SK-N-SH (cell line): ENCODE measurements at regions not wholly inside any gene's neighbourhood (a gene's known extent, or its start where the extent isn't known, plus 50 kb on each side); places are given as distances from the start of the nearest gene placed in this dataset.

Source experiments
- CTCF ChIA-PET: fragments of 300-600, 350-600 bp; formaldehyde crosslinking; extraction: SDS; loops from one replicate; lab custom pipeline; 2021; lab: Yijun Ruan, JAX
- POLR2A ChIA-PET: fragments of 350-600 bp; sonication (Branson Sonifier 250); formaldehyde crosslinking; extraction: SDS; loops from one replicate; lab custom pipeline; 2020; ENCODE audit warnings: antibody characterized with exemption, inconsistent platforms; lab: Yijun Ruan, JAX
- DNase-seq: peaks from one replicate; pipeline ENCODE4 v3.0.0; 2012
- H2AFZ ChIP-seq: fragments of 200-600 bp; sonication (generic); 2 replicates; pipeline ENCODE4 v1.8.1; 2016; ENCODE audit warnings: antibody characterized with exemption, mild to moderate bottlenecking, low read depth
- H3F3A ChIP-seq: fragments of 200-600 bp; sonication (generic); replicated peaks from 2 replicates; pipeline ENCODE3; 2016; ENCODE audit warnings: antibody characterized with exemption, mild to moderate bottlenecking; ENCODE audit not compliant: insufficient read depth
- H3K27ac ChIP-seq, 2 experiments: fragments of 200-500 bp in 1 of 2; fragments of 200-600 bp in 1 of 2; sonication (Bioruptor generic) in 1 of 2; sonication (generic), shearing (Covaris generic) in 1 of 2; 2 replicates each; pipeline versions ENCODE4 v1.5.1 to v1.6.1; 2014 to 2016; ENCODE audit warnings: low read depth in 2 of 2, inconsistent platforms in 1 of 2, low read length in 1 of 2, mild to moderate bottlenecking in 1 of 2, mixed read lengths in 1 of 2
- H3K27me3 ChIP-seq: fragments of 200-600 bp; sonication (generic), shearing (Covaris generic); 2 replicates; pipeline ENCODE4 v1.6.1; 2016; ENCODE audit warnings: mixed run types; ENCODE audit not compliant: insufficient read depth
- H3K36me3 ChIP-seq, 2 experiments: fragments of 200-500 bp in 1 of 2; fragments of 200-600 bp in 1 of 2; sonication (Bioruptor generic) in 1 of 2; sonication (generic) in 1 of 2; replicated peaks in 1 of 2; 2 replicates each; pipeline versions ENCODE3 to v1.5.1; 2014 to 2016; ENCODE audit warnings: low read length in 1 of 2, mild to moderate bottlenecking in 1 of 2; ENCODE audit not compliant: insufficient read depth in 2 of 2, control insufficient read depth in 1 of 2
- H3K4me1 ChIP-seq, 2 experiments: fragments of 200-500 bp in 1 of 2; fragments of 200-600 bp in 1 of 2; sonication (Bioruptor generic) in 1 of 2; sonication (generic), shearing (Covaris generic) in 1 of 2; 2 replicates each; pipeline versions ENCODE4 v1.5.1 to v1.6.1; 2014 to 2016; ENCODE audit warnings: low read depth in 1 of 2, low read length in 1 of 2, mixed run types in 1 of 2; ENCODE audit not compliant: insufficient read depth in 2 of 2, control insufficient read depth in 1 of 2
- H3K4me2 ChIP-seq: fragments of 200-600 bp; sonication (generic), shearing (Covaris generic); 2 replicates; pipeline ENCODE4 v1.6.1; 2017; ENCODE audit warnings: mixed run types
- H3K4me3 ChIP-seq, 2 experiments: fragments of 200-500 bp in 1 of 2; fragments of 200-600 bp in 1 of 2; sonication (Bioruptor generic) in 1 of 2; sonication (generic), shearing (Covaris generic) in 1 of 2; 2 replicates each; pipeline versions ENCODE4 v1.5.1 to v1.8.1; 2014 to 2016; ENCODE audit warnings: low read depth in 2 of 2, inconsistent platforms in 1 of 2, low read length in 1 of 2, mild to moderate bottlenecking in 1 of 2, mixed read lengths in 1 of 2, moderate library complexity in 1 of 2
- H3K79me2 ChIP-seq: fragments of 200-600 bp; sonication (generic); 2 replicates; pipeline ENCODE4 v1.8.1; 2017; ENCODE audit warnings: mild to moderate bottlenecking; ENCODE audit not compliant: insufficient read depth
- H3K9ac ChIP-seq: fragments of 200-600 bp; sonication (generic); 2 replicates; pipeline ENCODE4 v1.6.1; 2017; ENCODE audit warnings: mixed run types
- H3K9me2 ChIP-seq: fragments of 200-600 bp; sonication (generic); 2 replicates; pipeline ENCODE4 v1.6.1; 2017; ENCODE audit warnings: mixed run types
- H3K9me3 ChIP-seq: fragments of 200-600 bp; sonication (generic); 2 replicates; pipeline ENCODE4 v1.6.1; 2017; ENCODE audit warnings: mixed run types, mild to moderate bottlenecking, moderate library complexity
- H4K20me1 ChIP-seq: fragments of 200-600 bp; sonication (generic); 2 replicates; pipeline ENCODE4 v1.6.1; 2017; ENCODE audit warnings: mild to moderate bottlenecking, mixed run types; ENCODE audit not compliant: insufficient read depth
- EP300 ChIP-seq, 2 experiments: IDR thresholded peaks; 2 replicates each; pipeline versions ENCODE4 v1.4.0 to v1.6.1; 2012; ENCODE audit warnings: borderline replicate concordance in 1 of 2, low read depth in 1 of 2, low read length in 1 of 2
- FOSL2 ChIP-seq: IDR thresholded peaks from 2 replicates; pipeline ENCODE4 v1.4.0; 2012; ENCODE audit warnings: low read depth, mild to moderate bottlenecking, moderate library complexity, borderline replicate concordance
- GABPA ChIP-seq: IDR thresholded peaks from 2 replicates; pipeline ENCODE4 v1.4.0; 2012; ENCODE audit warnings: low read depth, mild to moderate bottlenecking
- JUND ChIP-seq: IDR thresholded peaks from 2 replicates; pipeline ENCODE4 v1.4.0; 2012
- MAX ChIP-seq: IDR thresholded peaks from 2 replicates; pipeline ENCODE4 v1.4.0; 2012; ENCODE audit warnings: low read depth
- MXI1 ChIP-seq: IDR thresholded peaks from 2 replicates; pipeline ENCODE4 v1.6.1; 2012; ENCODE audit warnings: mild to moderate bottlenecking, low read depth, low read length, improper control_type of control experiment
- NFIC ChIP-seq: IDR thresholded peaks from 2 replicates; pipeline ENCODE4 v1.4.0; 2012; ENCODE audit warnings: borderline replicate concordance
- POLR2AphosphoS5 ChIP-seq: IDR thresholded peaks from 2 replicates; pipeline ENCODE4 v1.6.1; 2012; ENCODE audit warnings: low read depth, low read length
- RAD21 ChIP-seq: IDR thresholded peaks from 2 replicates; pipeline ENCODE4 v1.6.1; 2012; ENCODE audit warnings: mild to moderate bottlenecking, low read length
- REST ChIP-seq: IDR thresholded peaks from 2 replicates; pipeline ENCODE4 v1.6.1; 2012; ENCODE audit warnings: mild to moderate bottlenecking, low read depth, low read length, moderate library complexity
- RFX5 ChIP-seq: IDR thresholded peaks from 2 replicates; pipeline ENCODE4 v1.6.1; 2012; ENCODE audit warnings: mild to moderate bottlenecking, improper control_type of control experiment, low read length
- RXRA ChIP-seq: IDR thresholded peaks from 2 replicates; pipeline ENCODE4 v1.4.0; 2012; ENCODE audit warnings: low read depth, mild to moderate bottlenecking, borderline replicate concordance
- SIN3A ChIP-seq: IDR thresholded peaks from 2 replicates; pipeline ENCODE4 v1.6.1; 2012; ENCODE audit warnings: low read depth, mild to moderate bottlenecking, low read length, moderate library complexity, borderline replicate concordance
- TCF12 ChIP-seq: IDR thresholded peaks from 2 replicates; pipeline ENCODE4 v1.4.0; 2012
- TEAD4 ChIP-seq: IDR thresholded peaks from 2 replicates; pipeline ENCODE4 v1.4.0; 2012; ENCODE audit warnings: mild to moderate bottlenecking, borderline replicate concordance; ENCODE audit not compliant: insufficient read depth
- USF1 ChIP-seq: IDR thresholded peaks from 2 replicates; pipeline ENCODE4 v1.4.0; 2012; ENCODE audit warnings: low read depth, borderline replicate concordance
- WGBS: methylation state at CpG from one replicate; pipeline ENCODE4 v1.1.6; 2017; ENCODE audit warnings: low lambda C conversion rate; 5-methylcytosine and 5-hydroxymethylcytosine counted together
- TF ChIP-seq, protein P1 (sequence below): IDR thresholded peaks from 2 replicates; pipeline ENCODE4 v1.4.0; 2012; ENCODE audit warnings: low read depth, borderline replicate concordance
- TF ChIP-seq, protein P2 (sequence below): fragments of 150-350 bp; IDR thresholded peaks from 2 replicates; pipeline ENCODE4 v1.6.1; 2016; ENCODE audit warnings: mild to moderate bottlenecking, low read depth, low read length

DNA sequence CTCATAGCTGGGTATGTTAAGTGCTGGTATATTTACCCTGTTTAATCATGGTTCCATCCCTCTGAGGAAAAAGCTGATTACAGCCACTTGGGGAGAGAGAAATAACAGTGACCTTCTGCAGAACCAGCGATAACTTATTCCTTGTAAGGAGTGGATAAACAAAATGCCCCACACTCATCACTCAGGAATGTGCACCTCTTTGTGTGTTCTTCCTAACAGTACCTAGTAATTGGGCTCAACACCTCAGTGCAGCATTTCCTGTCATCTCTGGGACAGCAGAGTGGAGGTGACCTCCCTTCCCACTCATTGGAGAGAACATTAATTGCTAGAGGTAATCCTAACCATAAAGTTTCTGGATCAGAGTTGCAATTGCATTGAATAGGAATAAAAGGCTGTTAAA, 112.5 kb upstream of the F3 start:
- DNase-seq = no peak
- 91% methylated on average over 1 of the region's 1 CpG for WGBS

More for the DNA sequence above, 112.5 kb upstream of the F3 start:
- H3K4me1 ChIP-seq = no peaks in the 10 kb centered on the region; a peak in 1 of 4 replicates
- ChIA-PET CTCF (no interaction called here), POLR2A (no interaction called here)
- H4K20me1 ChIP-seq = no peaks in the 10 kb centered on the region
- no peak for TF ChIP-seq SIN3A
- TF ChIP-seq GABPA = no peak
- TF ChIP-seq FOSL2 = no peak
- TF ChIP-seq EP300 (IDR thresholded peaks at IDR 0.05; ENCODE audit: borderline replicate concordance in 1 of 2, low read depth in 1 of 2, low read length in 1 of 2) = no peak
- TF ChIP-seq TEAD4 = no peak
- no peak for TF ChIP-seq TCF12
- no peak for TF ChIP-seq RAD21
- no peak for TF ChIP-seq RFX5
- TF ChIP-seq JUND = no peak
- TF ChIP-seq, protein P1, sequence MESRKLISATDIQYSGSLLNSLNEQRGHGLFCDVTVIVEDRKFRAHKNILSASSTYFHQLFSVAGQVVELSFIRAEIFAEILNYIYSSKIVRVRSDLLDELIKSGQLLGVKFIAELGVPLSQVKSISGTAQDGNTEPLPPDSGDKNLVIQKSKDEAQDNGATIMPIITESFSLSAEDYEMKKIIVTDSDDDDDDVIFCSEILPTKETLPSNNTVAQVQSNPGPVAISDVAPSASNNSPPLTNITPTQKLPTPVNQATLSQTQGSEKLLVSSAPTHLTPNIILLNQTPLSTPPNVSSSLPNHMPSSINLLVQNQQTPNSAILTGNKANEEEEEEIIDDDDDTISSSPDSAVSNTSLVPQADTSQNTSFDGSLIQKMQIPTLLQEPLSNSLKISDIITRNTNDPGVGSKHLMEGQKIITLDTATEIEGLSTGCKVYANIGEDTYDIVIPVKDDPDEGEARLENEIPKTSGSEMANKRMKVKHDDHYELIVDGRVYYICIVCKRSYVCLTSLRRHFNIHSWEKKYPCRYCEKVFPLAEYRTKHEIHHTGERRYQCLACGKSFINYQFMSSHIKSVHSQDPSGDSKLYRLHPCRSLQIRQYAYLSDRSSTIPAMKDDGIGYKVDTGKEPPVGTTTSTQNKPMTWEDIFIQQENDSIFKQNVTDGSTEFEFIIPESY = no peak
- TF ChIP-seq, protein P2, sequence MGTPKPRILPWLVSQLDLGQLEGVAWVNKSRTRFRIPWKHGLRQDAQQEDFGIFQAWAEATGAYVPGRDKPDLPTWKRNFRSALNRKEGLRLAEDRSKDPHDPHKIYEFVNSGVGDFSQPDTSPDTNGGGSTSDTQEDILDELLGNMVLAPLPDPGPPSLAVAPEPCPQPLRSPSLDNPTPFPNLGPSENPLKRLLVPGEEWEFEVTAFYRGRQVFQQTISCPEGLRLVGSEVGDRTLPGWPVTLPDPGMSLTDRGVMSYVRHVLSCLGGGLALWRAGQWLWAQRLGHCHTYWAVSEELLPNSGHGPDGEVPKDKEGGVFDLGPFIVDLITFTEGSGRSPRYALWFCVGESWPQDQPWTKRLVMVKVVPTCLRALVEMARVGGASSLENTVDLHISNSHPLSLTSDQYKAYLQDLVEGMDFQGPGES = no peak
- TF ChIP-seq REST = no peak
- no peak for TF ChIP-seq NFIC
- TF ChIP-seq POLR2AphosphoS5 = no peak
- TF ChIP-seq RXRA = no peak
- TF ChIP-seq MAX = no peak
- TF ChIP-seq USF1 = no peak
- TF ChIP-seq MXI1 = no peak
- H3K27me3 ChIP-seq = no peaks in the 10 kb centered on the region
- H3K9me2 ChIP-seq = no peaks in the 10 kb centered on the region
- no peaks in the 10 kb centered on the region for H3F3A ChIP-seq
- no peaks in the 10 kb centered on the region for H3K9me3 ChIP-seq
- H3K4me2 ChIP-seq = no peak overlapping the region
- H3K4me3 ChIP-seq = no peak overlapping the region
- H3K9ac ChIP-seq = no peak overlapping the region
- no peak overlapping the region for H2AFZ ChIP-seq
- H3K79me2 ChIP-seq = no peaks in the 10 kb centered on the region
- H3K36me3 ChIP-seq = no peaks in the 10 kb centered on the region
- no peak overlapping the region for H3K27ac ChIP-seq
